Nephron (organoid): ENCODE measurements at regions not wholly inside any gene's neighbourhood (a gene's known extent, or its start where the extent isn't known, plus 50 kb on each side); places are given as distances from the start of the nearest gene placed in this dataset.

Source experiments
- H3K27ac Mint-ChIP-seq, 3 experiments: 2 replicates each; pipeline ENCODE4 v1.8.0; 2020; ENCODE audit warnings: mixed read lengths in 3 of 3, mild to moderate bottlenecking in 2 of 3, moderate library complexity in 1 of 3
- H3K27me3 Mint-ChIP-seq: 2 replicates; pipeline ENCODE4 v1.8.0; 2021; ENCODE audit warnings: low read depth, mild to moderate bottlenecking, moderate library complexity, mixed read lengths
- H3K36me3 Mint-ChIP-seq: 2 replicates; pipeline ENCODE4 v1.8.0; 2020; ENCODE audit warnings: low read depth, mixed read lengths
- H3K4me1 Mint-ChIP-seq: 2 replicates; pipeline ENCODE4 v1.8.0; 2020; ENCODE audit warnings: mixed read lengths
- H3K4me3 Mint-ChIP-seq, 3 experiments: 2 replicates each; pipeline ENCODE4 v1.8.0; 2020; ENCODE audit warnings: mild to moderate bottlenecking in 3 of 3, mixed read lengths in 3 of 3, moderate library complexity in 2 of 3
- H3K9me3 Mint-ChIP-seq: 2 replicates; pipeline ENCODE4 v1.8.0; 2020; ENCODE audit warnings: mixed read lengths
- CTCF ChIP-seq, 3 experiments: fragments of 200-600 bp; sonication (generic); IDR thresholded peaks; one replicate each; pipeline ENCODE4 v1.5.0; 2021; ENCODE audit warnings: antibody characterized with exemption in 3 of 3; ENCODE audit not compliant: unreplicated experiment in 3 of 3

- H3K4me1 Mint-ChIP-seq, result peaks cover 27% of the 10 kb centered on the region
- no peak overlapping the region for H3K4me3 Mint-ChIP-seq
- no peaks in the 10 kb centered on the region for H3K36me3 Mint-ChIP-seq
- H3K27ac Mint-ChIP-seq, result no peak overlapping the region
- H3K9me3 Mint-ChIP-seq, result no peaks in the 10 kb centered on the region
- peaks cover 17% of the 10 kb centered on the region for H3K27me3 Mint-ChIP-seq
- no peak for TF ChIP-seq CTCF (IDR thresholded peaks at IDR 0.05; ENCODE audit: unreplicated experiment in 3 of 3)
Observed at GRCh38 chr2:2687745-2688144, 356.7 kb upstream of the MYT1L start.

GRCh38 chr2:2686222-2686621 lies 355.1 kb upstream of the MYT1L start:
- Mint-ChIP-seq H3K4me3 (no peak overlapping the region), H3K4me1 (peaks cover 31% of the 10 kb centered on the region), H3K27ac (no peak overlapping the region), H3K36me3 (no peaks in the 10 kb centered on the region), H3K9me3 (no peaks in the 10 kb centered on the region), H3K27me3 (peaks cover 17% of the 10 kb centered on the region)
- no peak for TF ChIP-seq CTCF (IDR thresholded peaks at IDR 0.05; ENCODE audit: unreplicated experiment in 3 of 3)

GRCh38 chr2:2683606-2684224 lies 352.6 kb upstream of the MYT1L start:
- Mint-ChIP-seq H3K9me3 (no peaks in the 10 kb centered on the region), H3K27me3 (peaks cover 10% of the 10 kb centered on the region), H3K4me3 (no peak overlapping the region), H3K4me1 (peaks cover 36% of the 10 kb centered on the region), H3K27ac (no peak overlapping the region), H3K36me3 (no peaks in the 10 kb centered on the region)
- no peak for TF ChIP-seq CTCF (IDR thresholded peaks at IDR 0.05; ENCODE audit: unreplicated experiment in 3 of 3)

GRCh38 chr2:2682700-2683342 lies 351.7 kb upstream of the MYT1L start:
- peaks cover 8% of the 10 kb centered on the region for H3K27me3 Mint-ChIP-seq

GRCh38 chr2:2681711-2682251 lies 350.7 kb upstream of the MYT1L start:
- Mint-ChIP-seq H3K4me3 (peak overlapping the region in 1 of 3 experiments; percentile 14), H3K27ac (peak overlapping the region in 2 of 3 experiments; percentile 61 to 87), H3K4me1 (peaks cover 36% of the 10 kb centered on the region), H3K36me3 (no peaks in the 10 kb centered on the region), H3K9me3 (no peaks in the 10 kb centered on the region), H3K27me3 (peaks cover 12% of the 10 kb centered on the region)
- TF ChIP-seq CTCF (IDR thresholded peaks at IDR 0.05; ENCODE audit: unreplicated experiment in 3 of 3), result no peak

More at GRCh38 chr2:2682700-2683342, 351.7 kb upstream of the MYT1L start:
- no peaks in the 10 kb centered on the region for H3K9me3 Mint-ChIP-seq
- no peak for TF ChIP-seq CTCF (IDR thresholded peaks at IDR 0.05; ENCODE audit: unreplicated experiment in 3 of 3)
- no peak overlapping the region for H3K4me3 Mint-ChIP-seq
- H3K27ac Mint-ChIP-seq, result no peak overlapping the region
- no peaks in the 10 kb centered on the region for H3K36me3 Mint-ChIP-seq
- peaks cover 36% of the 10 kb centered on the region for H3K4me1 Mint-ChIP-seq
